GM21515 (cell line): ENCODE measurements at regions not wholly inside any gene's neighbourhood (a gene's known extent, or its start where the extent isn't known, plus 50 kb on each side); places are given as distances from the start of the nearest gene placed in this dataset.
"Not testable (repeated sequence)": the region's sequence is repeated elsewhere in the genome, so short reads cannot be mapped to it uniquely, and the experiment has no call there.

ENCODE experiments used
- ATAC-seq: cut with Tn5 transposase; IDR thresholded peaks from one replicate; pipeline ENCODE4 v1.9.1; 2021; ENCODE audit not compliant: unreplicated experiment

GRCh38 chrX:46367491-46367890 lies 177.7 kb downstream of the ZNF674 start:
- ATAC-seq = no peak

DNA sequence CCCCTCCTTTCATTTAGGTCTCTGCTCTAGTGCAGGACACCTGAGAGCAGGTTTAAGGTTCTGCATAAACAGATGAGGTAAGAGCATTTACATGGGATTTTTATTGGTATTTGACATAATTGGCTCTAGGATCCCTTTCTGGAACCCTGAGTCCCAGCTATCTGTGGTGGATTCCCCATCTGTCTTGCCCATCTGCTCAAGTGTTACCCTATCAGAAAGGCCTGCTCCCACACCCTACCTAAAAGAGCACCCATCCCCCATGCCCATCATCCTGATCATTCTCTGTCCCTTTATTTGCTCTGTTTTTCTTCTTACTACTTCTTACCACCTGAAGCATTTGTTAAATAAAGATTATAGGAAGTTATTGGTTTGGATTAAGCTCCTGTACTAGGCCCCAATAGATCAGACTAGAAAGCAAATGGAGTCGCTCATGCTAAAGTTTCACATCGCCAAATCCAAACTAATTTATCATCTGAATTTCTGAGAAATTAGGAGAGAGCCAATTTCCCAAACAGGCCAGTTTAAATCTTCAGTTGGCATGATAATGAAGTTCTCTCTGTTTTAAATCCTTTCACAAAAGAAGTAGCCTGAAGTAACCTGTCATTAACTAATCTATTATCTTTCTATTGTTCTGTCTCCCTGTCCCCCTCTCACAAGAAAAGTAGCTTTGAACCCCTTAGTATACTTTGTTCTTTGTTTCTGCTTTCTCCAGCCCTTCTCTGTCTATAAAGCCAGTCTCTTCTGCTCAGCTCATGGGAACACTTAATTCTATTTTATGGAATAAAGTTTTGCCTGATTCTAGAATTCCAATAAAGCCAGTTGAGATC lies 178.6 kb downstream of the ZNF674 start:
- no peak for ATAC-seq

- ATAC-seq = no peak
Measured at GRCh38 chrX:46354481-46354880, 190.7 kb downstream of the ZNF674 start.

GRCh38 chrX:46341767-46342322 lies 203.4 kb downstream of the ZNF674 start:
- no peak for ATAC-seq

- no peak for ATAC-seq
Measured at GRCh38 chrX:46340696-46341095, 204.5 kb downstream of the ZNF674 start.

- ATAC-seq = no peak
Measured at GRCh38 chrX:46333550-46333949, 211.7 kb downstream of the ZNF674 start.

GRCh38 chrX:46330981-46331380 lies 214.2 kb downstream of the ZNF674 start:
- no peak for ATAC-seq

DNA sequence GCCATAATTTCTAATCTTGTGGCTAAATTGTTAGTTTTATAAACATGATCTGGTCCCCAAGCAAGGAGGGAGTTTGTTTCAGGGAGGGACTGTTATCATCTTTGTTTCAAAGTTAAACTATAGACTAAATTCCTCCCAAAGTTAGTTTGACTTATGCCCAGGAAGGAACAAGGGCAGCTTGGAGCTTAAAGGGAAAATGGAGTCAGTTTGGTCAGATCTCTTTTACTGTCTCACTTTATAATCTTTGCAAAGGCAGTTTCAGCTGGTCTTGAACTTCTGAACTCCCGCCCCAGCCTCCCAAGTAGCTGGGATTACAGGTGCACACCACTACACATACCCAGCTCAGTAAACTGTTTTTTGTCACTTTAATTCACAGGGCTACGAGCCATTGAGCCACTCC lies 214.7 kb downstream of the ZNF674 start:
- no peak for ATAC-seq

- no peak for ATAC-seq
Measured at GRCh38 chrX:46328133-46328532, 217.1 kb downstream of the ZNF674 start.

DNA sequence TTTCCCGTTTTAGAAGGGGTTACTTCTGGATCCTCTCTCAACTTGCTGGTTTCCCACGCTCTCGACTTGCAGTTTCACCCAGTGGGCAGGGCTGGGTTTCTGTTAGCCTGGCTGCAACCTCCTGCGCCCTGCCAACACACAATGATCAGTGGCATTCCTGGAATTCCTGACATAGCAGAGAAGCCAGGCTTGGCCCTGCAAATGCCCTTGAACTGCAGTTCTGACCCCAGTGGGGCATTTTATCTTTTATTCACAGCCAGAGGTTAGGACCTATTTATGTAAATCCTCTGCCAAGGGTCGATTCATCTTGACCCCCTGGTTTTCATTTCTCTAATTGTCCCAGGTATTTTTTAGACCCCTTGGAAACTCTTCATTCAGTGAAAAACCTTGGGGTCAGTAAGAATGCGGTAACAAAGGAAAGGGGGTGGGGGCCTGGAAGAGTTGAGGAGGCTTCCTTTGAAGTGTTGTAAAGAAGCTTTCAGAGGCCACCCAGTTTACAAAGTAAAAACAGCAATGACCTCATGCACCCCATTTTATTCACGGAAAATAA lies 217.6 kb downstream of the ZNF674 start:
- ATAC-seq = no peak

GRCh38 chrX:46326161-46326560 lies 219.1 kb downstream of the ZNF674 start:
- no peak for ATAC-seq

DNA sequence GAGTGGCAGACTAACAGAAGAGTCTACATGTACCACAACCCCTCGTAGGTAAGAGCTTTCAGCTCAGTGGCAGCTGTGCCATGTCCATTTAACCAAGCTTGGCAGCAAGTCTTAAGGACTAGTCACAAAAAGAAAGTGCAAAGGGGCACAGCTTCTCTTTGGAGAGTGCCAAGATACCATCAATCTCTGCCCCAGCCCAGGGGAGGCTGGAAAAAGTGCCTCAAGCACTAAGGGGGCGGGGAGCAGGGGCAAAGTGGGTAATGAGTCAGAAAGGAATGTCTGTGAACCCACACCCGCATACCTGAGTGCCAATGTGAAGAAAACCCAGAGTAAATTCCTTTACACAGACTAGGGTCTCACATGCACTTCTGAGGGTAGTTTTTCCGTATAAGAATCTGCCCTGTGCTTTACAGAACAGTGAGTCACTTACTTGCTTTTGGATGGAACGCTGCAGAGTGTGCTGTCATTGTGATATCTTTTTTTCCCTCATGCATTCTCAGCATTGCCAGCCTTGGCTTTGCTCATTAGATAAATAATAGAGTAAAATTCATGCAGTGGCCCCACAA lies 219.8 kb downstream of the ZNF674 start:
- ATAC-seq = no peak

GRCh38 chrX:46324166-46324565 lies 221.1 kb downstream of the ZNF674 start:
- ATAC-seq = no peak

GRCh38 chrX:46322929-46323328 lies 222.3 kb downstream of the ZNF674 start:
- ATAC-seq = not testable (repeated sequence)

- ATAC-seq = no peak
Measured at GRCh38 chrX:46321676-46322075, 223.5 kb downstream of the ZNF674 start.

DNA sequence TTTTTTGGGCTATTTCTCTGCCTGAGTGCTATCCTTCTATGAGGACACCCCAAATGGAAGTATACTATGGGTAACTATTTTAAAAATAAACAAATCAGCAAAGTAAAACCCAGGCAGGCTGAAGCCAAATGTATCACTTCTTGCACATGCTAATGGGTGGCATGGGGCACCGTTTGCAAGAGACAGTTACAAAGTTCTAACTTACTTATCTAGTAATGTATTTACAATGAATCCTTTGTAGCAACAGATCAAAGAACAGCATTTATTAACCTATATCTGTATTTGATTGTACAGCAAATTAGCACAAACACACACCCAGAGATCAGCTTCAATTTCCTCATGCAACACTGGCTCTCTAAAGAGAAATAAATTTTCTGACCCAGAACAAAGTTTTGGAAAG lies 225.5 kb downstream of the ZNF674 start:
- no peak for ATAC-seq

- no peak for ATAC-seq
Measured at GRCh38 chrX:46318551-46318950, 226.7 kb downstream of the ZNF674 start.

DNA sequence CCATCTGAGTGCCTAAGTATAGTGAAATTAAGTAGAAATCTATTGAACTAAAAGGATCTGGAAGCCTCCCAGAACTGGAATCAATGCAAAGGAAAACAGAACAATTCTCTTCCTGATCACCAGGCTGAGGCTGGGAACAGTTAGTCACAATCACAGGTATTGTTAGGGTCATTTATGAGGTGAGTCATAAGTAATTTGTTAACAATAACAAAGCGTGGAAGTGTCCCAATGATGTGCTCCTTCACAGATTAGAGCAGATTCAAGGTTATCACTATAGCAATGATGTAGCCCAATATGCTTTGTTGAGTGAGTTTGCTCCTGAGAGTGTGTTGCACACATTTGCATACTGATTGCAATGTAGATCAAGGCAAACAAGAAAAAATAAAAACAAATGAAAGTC lies 228.1 kb downstream of the ZNF674 start:
- no peak for ATAC-seq

GRCh38 chrX:46311581-46312120 lies 233.6 kb downstream of the ZNF674 start:
- no peak for ATAC-seq

DNA sequence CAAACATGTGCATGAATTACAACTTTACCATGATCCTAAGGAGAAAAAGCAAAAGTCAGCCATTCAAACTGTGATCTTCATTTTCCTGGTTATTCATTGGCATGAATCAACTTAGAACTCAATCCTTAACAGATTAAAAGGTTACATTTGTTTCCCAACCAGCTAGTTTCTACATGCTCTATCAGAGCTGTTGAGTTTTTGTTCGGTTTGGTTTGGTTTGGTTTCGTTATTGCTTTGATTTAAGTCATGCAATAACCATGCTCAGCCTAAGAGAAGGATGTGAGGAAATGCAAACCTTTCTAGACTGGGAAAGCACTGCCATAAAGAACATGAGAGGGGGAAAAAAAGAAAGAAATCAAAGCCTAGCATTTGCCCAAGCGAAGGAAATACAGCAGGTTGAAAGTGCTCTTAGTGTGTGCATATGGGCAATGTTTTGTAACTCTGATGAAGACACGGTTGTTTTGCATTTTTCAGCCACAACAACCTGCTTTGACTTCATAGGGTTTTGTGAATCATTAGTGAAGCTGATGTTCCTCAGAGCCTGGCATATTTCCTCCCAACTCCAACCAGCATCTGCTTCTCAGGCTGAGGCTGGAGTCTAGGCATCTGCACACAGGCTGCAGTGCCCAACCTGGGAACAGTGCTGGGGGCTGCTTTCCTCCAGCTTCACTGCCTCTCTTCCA lies 234.3 kb downstream of the ZNF674 start:
- ATAC-seq = no peak

GRCh38 chrX:46308110-46308509 lies 237.1 kb downstream of the ZNF674 start:
- ATAC-seq = no peak
